SK-N-MC (cell line): ENCODE measurements at regions not wholly inside any gene's neighbourhood (a gene's known extent, or its start where the extent isn't known, plus 50 kb on each side); places are given as distances from the start of the nearest gene placed in this dataset.
"Not testable (repeated sequence)": the region's sequence is repeated elsewhere in the genome, so short reads cannot be mapped to it uniquely, and the experiment has no call there.

Source experiments
- DNase-seq: peaks from one replicate; pipeline ENCODE4 v3.0.0-alpha.2; 2011; ENCODE audit warnings: low read depth, low spot score
- H3K27ac ChIP-seq: fragments of 200-600 bp; sonication (generic); 2 replicates; pipeline ENCODE4 v1.5.1; 2016; ENCODE audit warnings: mixed run types
- H3K36me3 ChIP-seq: fragments of 200-600 bp; sonication (generic); 2 replicates; pipeline ENCODE4 v1.6.1; 2017; ENCODE audit warnings: antibody characterized with exemption, low read length, mixed read lengths; ENCODE audit not compliant: insufficient read depth
- H3K4me3 ChIP-seq: fragments of 200-600 bp; sonication (generic); 2 replicates; pipeline ENCODE4 v1.5.1; 2016
- H3K9ac ChIP-seq: fragments of 200-600 bp; sonication (generic); 2 replicates; pipeline ENCODE4 v1.8.0; 2017; ENCODE audit warnings: mixed run types, mixed read lengths; ENCODE audit not compliant: insufficient read length
- H3K9me3 ChIP-seq: fragments of 200-600 bp; sonication (generic); 2 replicates; pipeline ENCODE4 v1.6.1; 2017; ENCODE audit warnings: low read depth, mild to moderate bottlenecking, antibody characterized with exemption, low read length, moderate library complexity, mixed read lengths
- EZH2 ChIP-seq: fragments of 200-600 bp; sonication (generic); IDR thresholded peaks from one replicate; pipeline ENCODE4 v1.6.1; 2017; ENCODE audit warnings: antibody characterized with exemption
- FOXP2 ChIP-seq: optimal IDR thresholded peaks from 2 replicates; pipeline ENCODE3; 2011; ENCODE audit warnings: mild to moderate bottlenecking, moderate library complexity; ENCODE audit not compliant: insufficient read depth; ENCODE audit errors: extremely low read length, control extremely low read depth
- POLR2AphosphoS5 ChIP-seq: IDR thresholded peaks from 2 replicates; pipeline ENCODE4 v1.6.1; 2012; ENCODE audit warnings: mild to moderate bottlenecking, low read depth, low read length, borderline replicate concordance

DNA sequence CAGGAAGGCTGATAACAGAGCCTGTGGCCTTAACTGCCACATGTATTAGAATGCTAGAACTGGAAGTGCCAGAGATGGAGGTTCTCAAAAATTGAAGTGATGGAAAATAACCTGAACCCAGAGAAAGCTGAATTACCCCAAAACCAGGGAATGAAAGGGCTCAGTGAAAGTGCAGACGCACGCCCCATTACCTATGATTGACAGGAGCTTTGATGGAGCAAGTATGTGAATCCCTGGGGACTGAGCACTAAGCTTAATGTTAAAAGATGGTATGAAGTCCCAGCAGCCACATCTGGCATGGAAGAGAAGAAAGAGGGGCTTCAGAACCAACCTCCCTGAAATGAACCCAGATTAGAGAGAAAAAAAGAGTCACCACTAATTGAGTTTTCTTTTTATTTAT is 118.4 kb upstream of the FHIT start:
- Histone ChIP-seq H3K9me3 (no peaks in the 10 kb centered on the region), H3K36me3 (no peaks in the 10 kb centered on the region), H3K9ac (no peak overlapping the region), H3K27ac (no peak overlapping the region), H3K4me3 (no peak overlapping the region)
- DNase-seq = no peak
- TF ChIP-seq POLR2AphosphoS5 (no peak), FOXP2 (no peak), EZH2 (no peak)

DNA sequence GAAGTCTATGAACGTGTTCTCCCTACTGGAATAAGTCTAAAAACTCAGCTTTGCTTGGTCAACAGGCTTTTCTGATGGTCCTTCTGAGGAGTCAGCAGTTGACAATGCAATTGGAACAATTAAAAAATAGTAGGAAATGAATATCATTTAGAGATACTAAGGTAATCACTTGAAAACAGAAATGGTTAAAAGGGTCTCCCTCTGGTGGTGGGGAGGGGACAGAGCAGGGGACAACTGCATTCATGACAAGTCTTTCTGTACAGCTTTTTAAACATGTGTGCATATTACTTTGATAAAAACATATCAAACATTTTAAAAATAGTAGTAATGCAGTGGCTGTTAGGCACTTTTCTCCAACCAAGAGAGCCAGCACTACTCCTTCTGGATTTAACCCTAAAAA is 119.9 kb upstream of the FHIT start:
- H3K36me3 ChIP-seq = no peaks in the 10 kb centered on the region
- no peak for DNase-seq
- H3K27ac ChIP-seq = no peak overlapping the region
- H3K4me3 ChIP-seq = no peak overlapping the region
- no peaks in the 10 kb centered on the region for H3K9me3 ChIP-seq
- TF ChIP-seq FOXP2 (no peak), POLR2AphosphoS5 (no peak), EZH2 (no peak)
- no peak overlapping the region for H3K9ac ChIP-seq

DNA sequence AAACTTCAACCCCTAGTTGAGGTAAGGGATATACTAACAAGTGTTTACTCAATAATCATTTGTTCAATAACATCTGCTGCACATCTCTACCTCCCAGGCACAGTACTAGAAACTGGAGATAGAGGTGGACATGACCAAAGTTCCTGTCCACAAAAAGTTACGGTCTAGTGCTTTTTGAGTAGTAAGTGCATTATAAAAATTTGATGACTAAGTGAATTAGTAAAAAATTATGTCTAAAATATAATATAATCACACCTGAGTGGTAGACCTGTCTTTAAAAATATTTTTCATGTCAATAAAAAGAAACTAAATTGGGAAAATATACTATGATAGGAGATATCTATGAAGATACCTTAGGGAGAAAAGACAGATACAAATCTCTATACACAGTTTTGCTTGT is 121.5 kb upstream of the FHIT start:
- H3K27ac ChIP-seq = no peak overlapping the region
- H3K9me3 ChIP-seq = no peaks in the 10 kb centered on the region
- DNase-seq = no peak
- no peak for TF ChIP-seq POLR2AphosphoS5
- no peak for TF ChIP-seq FOXP2
- TF ChIP-seq EZH2 = no peak
- H3K9ac ChIP-seq = no peak overlapping the region
- H3K4me3 ChIP-seq = no peak overlapping the region
- H3K36me3 ChIP-seq = no peaks in the 10 kb centered on the region

DNA sequence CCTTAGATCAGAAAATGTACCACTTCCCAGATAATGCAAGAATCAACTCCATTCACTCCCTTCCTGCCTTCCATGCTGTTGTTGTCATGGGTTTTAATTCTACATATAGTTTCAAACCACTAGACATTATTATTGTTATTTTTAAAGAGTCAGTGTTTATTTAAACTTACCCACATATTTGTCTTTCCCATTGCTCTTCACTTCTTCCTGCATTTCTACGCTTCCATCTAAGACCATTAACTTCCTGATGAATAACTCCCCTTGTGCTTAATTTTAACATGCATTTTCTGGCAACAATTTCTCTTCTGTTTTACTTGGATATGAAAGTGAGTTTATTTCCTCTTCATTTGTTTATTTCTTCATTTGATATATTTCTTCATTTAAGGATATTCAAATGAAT is 127.1 kb upstream of the FHIT start:
- no peaks in the 10 kb centered on the region for H3K36me3 ChIP-seq
- H3K9ac ChIP-seq = no peak overlapping the region
- TF ChIP-seq FOXP2 (no peak), POLR2AphosphoS5 (no peak), EZH2 (no peak)
- no peak overlapping the region for H3K27ac ChIP-seq
- no peaks in the 10 kb centered on the region for H3K9me3 ChIP-seq
- DNase-seq = no peak
- H3K4me3 ChIP-seq = no peak overlapping the region

DNA sequence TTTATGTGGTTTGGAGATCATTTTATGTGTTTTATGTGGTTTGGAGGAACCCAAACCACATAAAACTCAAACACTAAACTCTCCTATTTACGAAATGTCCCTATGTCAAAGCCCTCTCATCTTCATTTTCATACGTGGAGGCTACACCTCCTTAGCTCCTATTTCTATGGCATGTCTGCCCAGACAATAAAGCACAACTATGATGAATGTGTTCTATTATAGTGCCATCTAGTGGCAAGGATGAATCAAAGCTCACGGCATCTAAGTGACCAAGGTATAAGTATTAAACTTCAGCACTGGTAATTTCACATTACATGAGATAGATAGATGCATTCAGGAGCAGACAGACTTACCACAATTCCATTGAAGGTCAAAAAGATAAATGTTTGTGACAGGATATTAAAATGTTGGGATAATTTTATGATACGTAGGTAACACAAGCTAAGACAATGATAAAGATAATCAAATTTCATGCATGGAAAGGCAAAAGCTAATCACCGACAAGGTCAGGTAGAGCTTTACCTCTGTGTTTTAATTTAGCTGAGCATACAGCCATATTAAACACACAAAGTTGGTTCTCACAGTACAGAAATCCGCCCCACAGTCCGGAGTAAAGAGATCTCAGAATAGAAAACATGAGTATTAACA is 130.6 kb upstream of the FHIT start:
- no peak for DNase-seq
- no peaks in the 10 kb centered on the region for H3K36me3 ChIP-seq
- H3K27ac ChIP-seq = no peak overlapping the region
- no peak overlapping the region for H3K9ac ChIP-seq
- TF ChIP-seq POLR2AphosphoS5 (no peak), EZH2 (no peak), FOXP2 (no peak)
- no peaks in the 10 kb centered on the region for H3K9me3 ChIP-seq
- no peak overlapping the region for H3K4me3 ChIP-seq

DNA sequence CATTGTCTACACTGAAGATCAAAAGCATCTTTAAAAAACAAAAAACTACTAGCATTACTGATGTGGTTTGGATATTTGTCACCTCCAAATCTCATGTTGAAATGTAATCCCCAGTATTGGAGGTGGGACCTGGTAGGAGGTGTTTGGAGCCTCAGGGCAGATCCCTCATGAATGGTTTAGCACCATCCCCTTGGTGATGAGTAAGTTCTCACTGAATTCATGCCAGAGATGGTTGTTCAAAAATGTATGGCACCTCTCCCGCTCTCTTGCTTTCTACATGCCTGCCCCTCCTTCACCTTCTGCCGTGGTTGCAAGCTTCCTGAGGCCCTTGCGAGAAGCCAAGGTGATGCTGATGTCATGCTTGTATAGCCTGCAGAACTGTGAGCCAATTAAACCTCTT is 136.6 kb upstream of the FHIT start:
- Histone ChIP-seq H3K9me3 (no peaks in the 10 kb centered on the region), H3K36me3 (no peaks in the 10 kb centered on the region), H3K27ac (no peak overlapping the region), H3K9ac (no peak overlapping the region), H3K4me3 (no peak overlapping the region)
- TF ChIP-seq POLR2AphosphoS5 (no peak), EZH2 (no peak), FOXP2 (no peak)
- no peak for DNase-seq

DNA sequence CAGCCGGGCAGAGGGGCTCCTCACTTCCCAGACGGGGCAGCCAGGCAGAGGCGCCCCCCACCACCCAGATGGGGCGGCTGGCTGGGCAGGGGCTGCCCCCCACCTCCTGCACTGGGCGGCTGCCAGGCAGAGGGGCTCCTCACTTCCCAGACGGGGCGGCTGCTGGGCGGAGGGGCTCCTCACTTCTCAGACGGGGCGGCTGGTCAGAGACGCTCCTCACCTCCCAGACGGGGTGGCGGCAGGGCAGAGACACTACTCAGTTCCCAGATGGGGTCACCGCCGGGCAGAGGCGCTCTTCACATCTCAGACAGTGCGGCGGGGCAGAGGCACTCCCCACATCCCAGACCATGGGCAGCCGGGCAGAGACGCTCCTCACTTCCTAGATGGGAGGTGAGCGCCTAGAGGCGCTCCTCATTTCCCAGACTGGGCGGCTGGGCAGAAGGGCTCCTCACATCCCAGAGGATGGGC is 142.3 kb upstream of the FHIT start:
- DNase-seq, H3K9me3 ChIP-seq, H3K4me3 ChIP-seq, H3K9ac ChIP-seq, H3K27ac ChIP-seq, H3K36me3 ChIP-seq: not testable (repeated sequence)

DNA sequence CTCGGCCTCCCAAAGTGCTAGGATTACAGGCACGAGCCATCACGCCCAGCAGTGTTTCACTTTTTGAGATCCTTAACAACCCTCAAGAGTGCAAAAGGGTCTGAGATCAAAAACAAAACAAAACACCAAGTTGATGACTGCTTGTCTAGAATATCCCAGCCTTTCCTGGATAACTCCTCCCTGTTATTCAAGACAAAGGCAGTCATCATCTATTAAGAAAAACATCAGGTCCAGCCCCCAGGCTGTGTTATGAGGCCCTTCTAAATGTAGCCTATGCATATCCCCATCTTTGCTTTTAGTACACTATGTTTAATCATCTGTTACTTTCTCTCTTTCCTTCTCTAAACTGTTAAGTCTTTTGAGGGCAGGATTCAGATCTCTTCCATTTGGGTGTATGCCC is 150.1 kb upstream of the FHIT start:
- no peak for DNase-seq
- no peak overlapping the region for H3K4me3 ChIP-seq
- no peak overlapping the region for H3K27ac ChIP-seq
- TF ChIP-seq POLR2AphosphoS5 (no peak), EZH2 (no peak), FOXP2 (no peak)
- H3K9ac ChIP-seq = no peak overlapping the region
- no peaks in the 10 kb centered on the region for H3K36me3 ChIP-seq
- no peaks in the 10 kb centered on the region for H3K9me3 ChIP-seq

DNA sequence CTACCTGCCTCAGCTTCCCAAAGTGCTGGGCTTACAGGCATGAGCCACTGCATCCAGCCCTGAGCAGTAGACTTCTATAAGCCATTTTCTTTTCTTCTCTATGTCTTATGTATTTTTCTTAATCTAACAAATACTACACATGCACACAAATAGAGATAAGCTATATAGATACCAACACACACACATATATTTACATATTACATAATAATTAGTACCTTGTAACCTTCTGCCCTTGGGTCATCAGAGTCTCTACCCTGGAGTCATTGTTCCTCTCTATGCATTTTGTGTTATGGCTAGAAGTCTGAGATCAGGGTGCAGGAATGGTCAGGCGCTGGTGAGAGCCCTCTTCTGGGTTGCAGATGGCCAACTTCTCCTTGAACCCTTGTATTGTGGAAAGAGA is 154.0 kb upstream of the PTPRG start:
- no peak for DNase-seq
- no peaks in the 10 kb centered on the region for H3K9me3 ChIP-seq
- H3K36me3 ChIP-seq = no peaks in the 10 kb centered on the region

More for the DNA sequence above, 154.0 kb upstream of the PTPRG start:
- no peak overlapping the region for H3K9ac ChIP-seq
- H3K27ac ChIP-seq = no peak overlapping the region
- TF ChIP-seq POLR2AphosphoS5 (no peak), EZH2 (no peak), FOXP2 (no peak)
- H3K4me3 ChIP-seq = no peak overlapping the region
